H9 (cell line): ENCODE measurements at regions not wholly inside any gene's neighbourhood (a gene's known extent, or its start where the extent isn't known, plus 50 kb on each side); places are given as distances from the start of the nearest gene placed in this dataset.

Source experiments
- DNase-seq: peaks from one replicate; pipeline ENCODE4 v3.0.0-alpha.2; 2017
- H2AFZ ChIP-seq: one replicate; pipeline ENCODE4 v1.6.1; 2013; ENCODE audit warnings: mild to moderate bottlenecking, low read length, control low read depth, moderate library complexity
- H2AK5ac ChIP-seq: 2 replicates; pipeline ENCODE4 v1.6.1; 2013; ENCODE audit warnings: low read length, control low read depth, mixed read lengths; ENCODE audit not compliant: insufficient read length
- H2BK120ac ChIP-seq: one replicate; pipeline ENCODE4 v1.6.1; 2013; ENCODE audit warnings: low read depth, mild to moderate bottlenecking, low read length, control low read depth, inconsistent platforms; ENCODE audit not compliant: poor library complexity, severe bottlenecking
- H2BK12ac ChIP-seq: 2 replicates; pipeline ENCODE4 v1.6.1; 2013; ENCODE audit warnings: low read length, control low read depth, mixed read lengths, low read depth; ENCODE audit not compliant: insufficient read length
- H2BK15ac ChIP-seq: 2 replicates; pipeline ENCODE4 v1.6.1; 2013; ENCODE audit warnings: low read depth, low read length, control low read depth
- H2BK20ac ChIP-seq: one replicate; pipeline ENCODE4 v1.6.1; 2013; ENCODE audit warnings: low read depth, mild to moderate bottlenecking, low read length, control low read depth, inconsistent platforms; ENCODE audit not compliant: poor library complexity, severe bottlenecking
- H2BK5ac ChIP-seq: 2 replicates; pipeline ENCODE4 v1.6.1; 2013; ENCODE audit warnings: low read length, control low read depth, mixed read lengths; ENCODE audit not compliant: insufficient read length
- H3K14ac ChIP-seq: 2 replicates; pipeline ENCODE4 v1.6.1; 2013; ENCODE audit warnings: low read length, control low read depth; ENCODE audit not compliant: insufficient read depth
- H3K18ac ChIP-seq: 2 replicates; pipeline ENCODE4 v1.6.1; 2013; ENCODE audit warnings: low read depth, mild to moderate bottlenecking, mixed read lengths, low read length, control low read depth; ENCODE audit not compliant: insufficient read length
- H3K23ac ChIP-seq: 2 replicates; pipeline ENCODE4 v1.6.1; 2013; ENCODE audit warnings: low read length, control low read depth, mixed read lengths, low read depth; ENCODE audit not compliant: insufficient read length
- H3K23me2 ChIP-seq: 2 replicates; pipeline ENCODE4 v1.6.1; 2013; ENCODE audit warnings: low read depth, mild to moderate bottlenecking, mixed read lengths, low read length, control low read depth; ENCODE audit not compliant: insufficient read length, poor library complexity, severe bottlenecking
- H3K27ac ChIP-seq: 2 replicates; pipeline ENCODE4 v1.5.1; 2013; ENCODE audit warnings: low read length, control low read depth, mixed read lengths, low read depth; ENCODE audit not compliant: insufficient read length
- H3K27me3 ChIP-seq: 2 replicates; pipeline ENCODE4 v1.6.1; 2013; ENCODE audit warnings: low read length, control low read depth, inconsistent platforms; ENCODE audit not compliant: insufficient read depth
- H3K4ac ChIP-seq: 2 replicates; pipeline ENCODE4 v1.6.1; 2013; ENCODE audit warnings: low read depth, mild to moderate bottlenecking, control low read depth, inconsistent platforms, low read length, moderate library complexity
- H3K4me1 ChIP-seq: 2 replicates; pipeline ENCODE4 v1.6.1; 2013; ENCODE audit warnings: low read length, control low read depth, inconsistent platforms; ENCODE audit not compliant: insufficient read depth
- H3K4me2 ChIP-seq: 2 replicates; pipeline ENCODE4 v1.6.1; 2013; ENCODE audit warnings: low read length, control low read depth, mixed read lengths; ENCODE audit not compliant: insufficient read length, insufficient read depth
- H3K56ac ChIP-seq: 2 replicates; pipeline ENCODE4 v1.6.1; 2013; ENCODE audit warnings: low read depth, mild to moderate bottlenecking, mixed read lengths, low read length, control low read depth; ENCODE audit not compliant: insufficient read length
- H3K79me1 ChIP-seq: 2 replicates; pipeline ENCODE4 v1.6.1; 2013; ENCODE audit warnings: low read depth, mild to moderate bottlenecking, moderate library complexity, low read length, control low read depth, inconsistent platforms; ENCODE audit not compliant: insufficient read depth, poor library complexity, severe bottlenecking
- H3K79me2 ChIP-seq: 2 replicates; pipeline ENCODE4 v1.6.1; 2013; ENCODE audit warnings: low read length, control low read depth, inconsistent platforms; ENCODE audit not compliant: insufficient read depth
- H3K9ac ChIP-seq: 2 replicates; pipeline ENCODE4 v1.6.1; 2013; ENCODE audit warnings: low read length, control low read depth, mixed read lengths; ENCODE audit not compliant: insufficient read length; ENCODE audit errors: extremely low read depth
- H3K9me3 ChIP-seq: one replicate; pipeline ENCODE4 v1.6.1; 2013; ENCODE audit warnings: low read depth, low read length, inconsistent platforms; ENCODE audit not compliant: control insufficient read depth
- H3T11ph ChIP-seq: one replicate; pipeline ENCODE4 v1.6.1; 2013; ENCODE audit warnings: mild to moderate bottlenecking, low read length, control low read depth, inconsistent platforms
- H4K20me1 ChIP-seq: one replicate; pipeline ENCODE4 v1.6.1; 2013; ENCODE audit not compliant: control insufficient read depth, insufficient read length, insufficient read depth
- H4K5ac ChIP-seq: 2 replicates; pipeline ENCODE4 v1.6.1; 2013; ENCODE audit warnings: low read depth, mild to moderate bottlenecking, mixed read lengths, low read length, control low read depth; ENCODE audit not compliant: insufficient read length
- H4K8ac ChIP-seq: replicated peaks from 2 replicates; pipeline ENCODE4 v1.6.1; 2013; ENCODE audit warnings: low read length, control low read depth, mixed read lengths, low read depth; ENCODE audit not compliant: insufficient read length
- H4K91ac ChIP-seq: 2 replicates; pipeline ENCODE4 v1.6.1; 2013; ENCODE audit warnings: low read depth, mild to moderate bottlenecking, moderate library complexity, mixed read lengths, low read length, control low read depth; ENCODE audit not compliant: insufficient read length
- H3K27ac Mint-ChIP-seq, 3 experiments: 2 replicates in 2 of 3; 3 replicates in 1 of 3; pipeline ENCODE4 v1.8.0; 2020 to 2021; ENCODE audit warnings: mixed read lengths in 3 of 3, mild to moderate bottlenecking in 1 of 3, moderate library complexity in 1 of 3
- H3K27me3 Mint-ChIP-seq: 2 replicates; pipeline ENCODE4 v1.8.0; 2021; ENCODE audit warnings: low read depth, mild to moderate bottlenecking, moderate library complexity, mixed read lengths
- H3K36me3 Mint-ChIP-seq, 3 experiments: 2 replicates in 2 of 3; 3 replicates in 1 of 3; pipeline ENCODE4 v1.8.0; 2020 to 2021; ENCODE audit warnings: low read depth in 3 of 3, mixed read lengths in 3 of 3; ENCODE audit not compliant: insufficient read depth in 1 of 3
- H3K4me1 Mint-ChIP-seq, 2 experiments: 2 replicates each; pipeline ENCODE4 v1.8.0; 2020; ENCODE audit warnings: mixed read lengths in 2 of 2
- H3K4me3 Mint-ChIP-seq, 2 experiments: 2 replicates in 1 of 2; 3 replicates in 1 of 2; pipeline ENCODE4 v1.8.0; 2020 to 2021; ENCODE audit warnings: mild to moderate bottlenecking in 2 of 2, mixed read lengths in 2 of 2, moderate library complexity in 1 of 2
- H3K9me3 Mint-ChIP-seq, 2 experiments: 2 replicates in 1 of 2; 3 replicates in 1 of 2; pipeline ENCODE4 v1.8.0; 2020; ENCODE audit warnings: mild to moderate bottlenecking in 2 of 2, mixed read lengths in 2 of 2, moderate library complexity in 1 of 2
- CTCF ChIP-seq: fragments of 200-600 bp; sonication (generic); conservative IDR thresholded peaks from 3 replicates; pipeline ENCODE4 v1.8.0; 2021; ENCODE audit warnings: antibody characterized with exemption, mild to moderate bottlenecking
- WGBS: extraction: QIAGEN DNeasy Blood & Tissue Kit; methylation state at CpG from one replicate; pipeline ENCODE4 v1.1.7; 2013; ENCODE audit warnings: missing lambda C conversion rate, low lambda C conversion rate, mixed read lengths; ENCODE audit not compliant: insufficient read length; ENCODE audit errors: extremely low coverage; 5-methylcytosine and 5-hydroxymethylcytosine counted together

- Histone ChIP-seq H3K23ac (no peak overlapping the region), H2BK12ac (no peak overlapping the region), H2BK15ac (no peak overlapping the region), H2BK120ac (no peak overlapping the region), H2AFZ (no peak overlapping the region), H3K9ac (no peak overlapping the region), H4K5ac (no peak overlapping the region), H3K9me3 (no peaks in the 10 kb centered on the region), H4K20me1 (no peaks in the 10 kb centered on the region), H2BK5ac (no peak overlapping the region), H3K4ac (no peak overlapping the region), H3K4me1 (no peaks in the 10 kb centered on the region), H3K14ac (no peak overlapping the region), H3K79me1 (no peaks in the 10 kb centered on the region), H3K79me2 (no peaks in the 10 kb centered on the region), H3K23me2 (no peaks in the 10 kb centered on the region), H3K27ac (no peak overlapping the region), H3K4me2 (no peak overlapping the region), H3K18ac (no peak overlapping the region), H2BK20ac (no peak overlapping the region), H3K56ac (no peak overlapping the region), H4K91ac (no peak overlapping the region), H3K27me3 (no peaks in the 10 kb centered on the region), H2AK5ac (no peak overlapping the region), H3T11ph (no peak overlapping the region), H4K8ac (no peak overlapping the region)
- Mint-ChIP-seq H3K36me3 (no peaks in the 10 kb centered on the region), H3K4me1 (0 out of 4 replicates have a peak, but pooled peaks cover 0 to 3% of the 10 kb centered on the region in 2 experiments), H3K4me3 (no peak overlapping the region), H3K27me3 (no peaks in the 10 kb centered on the region), H3K27ac (no peak overlapping the region), H3K9me3 (no peaks in the 10 kb centered on the region)
- DNase-seq = no peak
- WGBS = no CpG with 5 or more reads among the region's 4 CpGs
- TF ChIP-seq CTCF = no peak
These were observed 833.8 kb upstream of the RBFOX1 start for GRCh38 chr16:6498858-6499257.
